NOMO-1 treated with dmso at 0.1 percent for 144 hours (cell line): ENCODE measurements at regions not wholly inside any gene's neighbourhood (a gene's known extent, or its start where the extent isn't known, plus 50 kb on each side); places are given as distances from the start of the nearest gene placed in this dataset.
A peak's percentile ranks its signal among the peaks of the same experiment; 100 is the strongest.

ENCODE experiments used
- DNase-seq: peaks from one replicate; lab custom pipeline; 2025; ENCODE audit not compliant: unreplicated experiment; lab: John Stamatoyannopoulos, UW

GRCh38 chr3:72130565-72130964 lies 345.6 kb upstream of the PROK2 start:
- no peak for DNase-seq

- no peak for DNase-seq
Observed at GRCh38 chr3:72129501-72130094, 344.6 kb upstream of the PROK2 start.

GRCh38 chr3:72128921-72129320 lies 344.0 kb upstream of the PROK2 start:
- DNase-seq, result no peak

- peak; percentile 41 for DNase-seq
Observed at GRCh38 chr3:72127844-72128243, 342.9 kb upstream of the PROK2 start.

- no peak for DNase-seq
Observed at GRCh38 chr3:72127224-72127612, 342.3 kb upstream of the PROK2 start.

- DNase-seq, result no peak
Observed at GRCh38 chr3:72126441-72127223, 341.7 kb upstream of the PROK2 start.

- DNase-seq, result no peak
Observed at GRCh38 chr3:72123908-72124441, 339.0 kb upstream of the PROK2 start.

GRCh38 chr3:72120806-72121778 lies 336.1 kb upstream of the PROK2 start:
- DNase-seq, result no peak

GRCh38 chr3:72120039-72120438 lies 335.1 kb upstream of the PROK2 start:
- DNase-seq, result no peak

- no peak for DNase-seq
Observed at GRCh38 chr3:72118628-72119027, 333.7 kb upstream of the PROK2 start.

- no peak for DNase-seq
Observed at GRCh38 chr3:72116226-72116625, 331.3 kb upstream of the PROK2 start.

- DNase-seq, result no peak
Observed at GRCh38 chr3:72115307-72115706, 330.4 kb upstream of the PROK2 start.

GRCh38 chr3:72114773-72115172 lies 329.8 kb upstream of the PROK2 start:
- no peak for DNase-seq

- DNase-seq, result no peak
Observed at GRCh38 chr3:72113964-72114363, 329.0 kb upstream of the PROK2 start.

- DNase-seq, result no peak
Observed at GRCh38 chr3:72113564-72113963, 328.6 kb upstream of the PROK2 start.

GRCh38 chr3:72112435-72112834 lies 327.5 kb upstream of the PROK2 start:
- DNase-seq, result no peak

GRCh38 chr3:72111265-72112205 lies 326.6 kb upstream of the PROK2 start:
- DNase-seq, result no peak

- no peak for DNase-seq
Observed at GRCh38 chr3:72109327-72110259, 324.6 kb upstream of the PROK2 start.

GRCh38 chr3:72105306-72105705 lies 320.4 kb upstream of the PROK2 start:
- DNase-seq, result no peak
